Ishikawa (cell line): ENCODE measurements at regions not wholly inside any gene's neighbourhood (a gene's known extent, or its start where the extent isn't known, plus 50 kb on each side); places are given as distances from the start of the nearest gene placed in this dataset.

Source experiments
- CEBPB ChIP-seq: IDR thresholded peaks from 2 replicates; pipeline ENCODE4 v1.6.1; 2012
- CREB1 ChIP-seq: IDR thresholded peaks from 2 replicates; pipeline ENCODE4 v1.6.1; 2012; ENCODE audit warnings: low read depth
- EGR1 ChIP-seq: IDR thresholded peaks from 2 replicates; pipeline ENCODE4 v1.6.1; 2012
- EP300 ChIP-seq: IDR thresholded peaks from 2 replicates; pipeline ENCODE4 v1.6.1; 2012; ENCODE audit warnings: borderline replicate concordance
- FOXM1 ChIP-seq: IDR thresholded peaks from 2 replicates; pipeline ENCODE4 v1.6.1; 2012; ENCODE audit warnings: low read depth, borderline replicate concordance
- MAX ChIP-seq: IDR thresholded peaks from 2 replicates; pipeline ENCODE4 v1.6.1; 2012
- NFIC ChIP-seq: IDR thresholded peaks from 2 replicates; pipeline ENCODE4 v1.6.1; 2012
- RAD21 ChIP-seq: IDR thresholded peaks from 2 replicates; pipeline ENCODE4 v1.6.1; 2012; ENCODE audit warnings: low read depth
- REST ChIP-seq: IDR thresholded peaks from 2 replicates; pipeline ENCODE4 v1.6.1; 2012; ENCODE audit warnings: low read depth, mild to moderate bottlenecking
- TAF1 ChIP-seq: IDR thresholded peaks from 2 replicates; pipeline ENCODE4 v1.6.1; 2012; ENCODE audit warnings: low read depth, mild to moderate bottlenecking
- TCF12 ChIP-seq: IDR thresholded peaks from 2 replicates; pipeline ENCODE4 v1.6.1; 2012; ENCODE audit warnings: low read depth
- TEAD4 ChIP-seq: IDR thresholded peaks from 2 replicates; pipeline ENCODE4 v1.6.1; 2012
- YY1 ChIP-seq: IDR thresholded peaks from 2 replicates; pipeline ENCODE4 v1.6.1; 2012; ENCODE audit warnings: low read depth
- ZBTB7A ChIP-seq: IDR thresholded peaks from 2 replicates; pipeline ENCODE4 v1.6.1; 2012; ENCODE audit warnings: low read depth
- TF ChIP-seq, protein P1 (sequence below): IDR thresholded peaks from 2 replicates; pipeline ENCODE4 v1.6.1; 2012

DNA sequence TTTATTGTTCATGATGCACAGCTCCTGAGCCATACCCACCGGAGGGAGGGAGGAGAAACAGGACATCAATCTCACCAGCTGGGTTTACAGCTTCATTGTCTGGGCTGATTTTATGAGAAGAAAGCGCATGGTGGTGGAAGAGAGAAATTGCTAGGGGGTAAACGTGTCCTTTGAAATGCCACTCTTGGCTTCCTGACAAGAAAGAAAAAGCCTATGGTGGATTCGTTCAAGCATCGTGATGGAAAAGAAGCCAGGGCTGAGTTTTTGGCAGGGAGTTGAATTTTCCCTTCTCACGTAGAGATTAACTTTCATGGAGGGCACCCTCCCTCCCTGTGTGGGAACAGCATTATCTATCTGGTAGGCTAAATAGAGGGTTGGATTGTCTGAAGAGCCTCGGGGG is 502.0 kb downstream of the SLC4A3 start:
- TF ChIP-seq, protein P1, sequence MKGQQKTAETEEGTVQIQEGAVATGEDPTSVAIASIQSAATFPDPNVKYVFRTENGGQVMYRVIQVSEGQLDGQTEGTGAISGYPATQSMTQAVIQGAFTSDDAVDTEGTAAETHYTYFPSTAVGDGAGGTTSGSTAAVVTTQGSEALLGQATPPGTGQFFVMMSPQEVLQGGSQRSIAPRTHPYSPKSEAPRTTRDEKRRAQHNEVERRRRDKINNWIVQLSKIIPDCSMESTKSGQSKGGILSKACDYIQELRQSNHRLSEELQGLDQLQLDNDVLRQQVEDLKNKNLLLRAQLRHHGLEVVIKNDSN, result no peak
- no peak for TF ChIP-seq CEBPB
- TF ChIP-seq TEAD4, result no peak
- no peak for TF ChIP-seq MAX
- TF ChIP-seq NFIC, result no peak
- TF ChIP-seq TAF1, result no peak

DNA sequence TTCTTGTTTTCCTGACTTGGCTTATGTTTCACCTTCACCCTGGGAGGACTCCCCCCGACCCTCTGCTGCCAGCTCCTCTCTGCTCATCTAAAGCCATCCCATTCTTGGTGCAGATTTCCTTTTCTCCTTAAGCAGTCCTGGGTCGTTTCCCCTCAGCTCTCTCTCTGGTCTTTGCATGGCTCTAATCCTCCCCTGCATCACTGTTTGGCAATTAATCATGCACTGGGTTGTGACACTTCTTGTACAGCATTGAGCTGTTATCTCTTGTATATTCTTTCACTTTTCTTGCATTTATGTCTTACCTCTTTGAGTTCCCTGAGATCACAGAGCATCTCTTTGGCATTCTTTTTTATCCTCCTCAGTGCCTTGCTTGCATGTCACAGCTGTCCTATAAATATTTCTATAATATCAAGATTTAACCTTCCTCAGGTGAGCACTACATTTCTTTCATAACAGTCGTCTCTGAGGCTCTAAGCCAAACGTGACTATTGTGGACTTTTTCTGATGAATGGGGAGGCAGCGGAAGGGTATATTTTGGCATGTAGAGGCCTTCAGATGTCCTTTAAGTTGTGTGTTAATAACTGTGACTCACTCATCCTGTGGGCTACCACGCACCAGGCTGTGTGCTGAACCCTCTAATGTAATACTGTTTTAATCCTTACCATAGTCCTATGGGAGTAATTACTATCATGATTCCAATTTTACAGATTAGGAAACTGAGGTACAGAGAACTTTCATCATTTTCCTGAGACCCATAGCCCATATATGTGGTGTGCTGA is 507.5 kb downstream of the SLC4A3 start:
- no peak for TF ChIP-seq MAX
- no peak for TF ChIP-seq EGR1
- TF ChIP-seq CREB1, result no peak
- TF ChIP-seq REST, result no peak

DNA sequence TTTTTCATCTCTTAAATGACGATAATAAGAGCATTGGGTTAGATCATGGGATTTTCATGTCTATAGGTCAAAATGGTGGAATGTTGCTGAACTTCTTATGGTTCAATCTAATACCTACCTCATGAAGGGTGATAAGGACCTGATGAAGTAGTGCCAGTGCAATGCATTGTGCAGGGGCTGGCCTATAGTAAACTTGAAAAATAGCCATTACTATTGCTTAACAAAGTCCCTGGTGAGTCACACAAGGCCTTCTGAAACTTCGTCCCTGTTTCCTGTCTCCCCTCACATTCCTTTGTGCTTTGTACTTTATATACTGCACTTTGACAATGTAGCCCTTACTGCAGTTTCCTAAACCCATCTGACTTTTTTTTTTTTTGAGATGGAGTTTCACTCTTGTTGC is 515.9 kb downstream of the SLC4A3 start:
- TF ChIP-seq CEBPB, result no peak
- TF ChIP-seq TEAD4, result no peak
- no peak for TF ChIP-seq RAD21
- no peak for TF ChIP-seq REST
- no peak for TF ChIP-seq EP300
- TF ChIP-seq, protein P1, result no peak
- TF ChIP-seq TCF12, result no peak
- no peak for TF ChIP-seq MAX
- no peak for TF ChIP-seq EGR1
- no peak for TF ChIP-seq ZBTB7A
- TF ChIP-seq YY1, result no peak
- TF ChIP-seq TAF1, result no peak
- TF ChIP-seq CREB1, result no peak
- no peak for TF ChIP-seq FOXM1
- no peak for TF ChIP-seq NFIC

DNA sequence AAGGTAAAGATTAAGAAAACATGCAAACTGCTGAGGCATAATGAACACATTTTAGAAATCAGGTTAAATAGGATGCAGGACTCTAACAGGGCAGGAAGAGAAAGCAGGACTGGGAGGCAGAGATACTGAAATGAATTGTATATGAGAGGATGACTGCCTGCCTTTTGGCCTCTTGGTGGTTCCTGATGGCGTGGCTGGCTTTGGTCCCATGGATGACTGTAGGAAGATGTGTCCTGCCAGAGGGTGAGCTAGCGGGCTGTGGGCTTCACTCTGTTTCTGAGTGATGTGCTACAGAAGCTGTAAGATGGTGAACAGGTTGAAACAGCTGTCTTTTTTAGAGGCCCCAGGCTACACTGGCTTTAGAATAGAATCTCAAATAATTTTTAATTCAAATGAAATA is 517.0 kb downstream of the SLC4A3 start:
- TF ChIP-seq NFIC (no peak), ZBTB7A (no peak), CREB1 (no peak), EGR1 (no peak), EP300 (no peak), RAD21 (no peak), CEBPB (no peak), TAF1 (no peak), YY1 (no peak), TEAD4 (no peak), MAX (no peak), REST (no peak), TCF12 (no peak), FOXM1 (no peak)
- TF ChIP-seq, protein P1, result no peak
